22Rv1 (cell line): ENCODE measurements at regions not wholly inside any gene's neighbourhood (a gene's known extent, or its start where the extent isn't known, plus 50 kb on each side); places are given as distances from the start of the nearest gene placed in this dataset.

Source experiments
- ZFX ChIP-seq: fragments of 450-650 bp; IDR thresholded peaks from 2 replicates; pipeline ENCODE4 v1.6.1; 2017; ENCODE audit warnings: antibody characterized with exemption, borderline replicate concordance
- TF ChIP-seq, protein P1 (sequence below): fragments of 450-650 bp; IDR thresholded peaks from 2 replicates; pipeline ENCODE4 v1.5.1; 2017; ENCODE audit warnings: mild to moderate bottlenecking

DNA sequence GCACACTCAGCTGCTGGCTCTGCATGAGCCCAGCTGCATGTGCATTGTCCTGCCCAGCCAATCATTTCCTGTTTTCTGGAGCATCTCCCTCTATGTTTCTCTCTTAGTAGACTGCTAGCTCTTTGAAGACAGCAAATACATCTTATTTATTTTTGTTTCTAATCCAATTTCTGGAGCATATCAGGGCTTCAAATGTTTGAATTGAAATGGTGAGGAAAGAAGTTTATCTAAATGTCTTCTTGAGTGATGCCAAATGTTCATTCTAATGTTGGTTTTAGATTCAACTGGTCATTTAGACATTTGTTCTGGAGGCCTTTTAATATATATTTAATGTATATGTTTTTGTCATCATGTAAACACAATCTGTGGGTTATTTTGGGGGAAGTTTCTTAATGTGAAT is 141.9 kb downstream of the DNAJB9 start:
- TF ChIP-seq, protein P1, sequence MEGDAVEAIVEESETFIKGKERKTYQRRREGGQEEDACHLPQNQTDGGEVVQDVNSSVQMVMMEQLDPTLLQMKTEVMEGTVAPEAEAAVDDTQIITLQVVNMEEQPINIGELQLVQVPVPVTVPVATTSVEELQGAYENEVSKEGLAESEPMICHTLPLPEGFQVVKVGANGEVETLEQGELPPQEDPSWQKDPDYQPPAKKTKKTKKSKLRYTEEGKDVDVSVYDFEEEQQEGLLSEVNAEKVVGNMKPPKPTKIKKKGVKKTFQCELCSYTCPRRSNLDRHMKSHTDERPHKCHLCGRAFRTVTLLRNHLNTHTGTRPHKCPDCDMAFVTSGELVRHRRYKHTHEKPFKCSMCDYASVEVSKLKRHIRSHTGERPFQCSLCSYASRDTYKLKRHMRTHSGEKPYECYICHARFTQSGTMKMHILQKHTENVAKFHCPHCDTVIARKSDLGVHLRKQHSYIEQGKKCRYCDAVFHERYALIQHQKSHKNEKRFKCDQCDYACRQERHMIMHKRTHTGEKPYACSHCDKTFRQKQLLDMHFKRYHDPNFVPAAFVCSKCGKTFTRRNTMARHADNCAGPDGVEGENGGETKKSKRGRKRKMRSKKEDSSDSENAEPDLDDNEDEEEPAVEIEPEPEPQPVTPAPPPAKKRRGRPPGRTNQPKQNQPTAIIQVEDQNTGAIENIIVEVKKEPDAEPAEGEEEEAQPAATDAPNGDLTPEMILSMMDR: no peak
- TF ChIP-seq ZFX: no peak
